Cardiac muscle cell (in vitro differentiated cells and primary cell): ENCODE measurements at regions not wholly inside any gene's neighbourhood (a gene's known extent, or its start where the extent isn't known, plus 50 kb on each side); places are given as distances from the start of the nearest gene placed in this dataset.

Source experiments
- DNase-seq, 2 donors: peaks; one replicate each; pipeline versions ENCODE4 v3.0.0 to v3.0.0-alpha.2; 2010 to 2017; ENCODE audit warnings: low read depth in 1 of 2, low spot score in 1 of 2
- H3K27ac ChIP-seq: fragments of 200-600 bp; sonication (generic); 2 replicates; pipeline ENCODE4 v1.5.1; 2016
- H3K27me3 ChIP-seq: fragments of 200-600 bp; sonication (generic); 2 replicates; pipeline ENCODE4 v1.6.0; 2016; ENCODE audit warnings: control low read depth
- H3K36me3 ChIP-seq: fragments of 200-600 bp; sonication (generic); 2 replicates; pipeline ENCODE4 v1.5.1; 2016; ENCODE audit warnings: control low read depth
- H3K4me1 ChIP-seq: fragments of 200-600 bp; sonication (generic); 2 replicates; pipeline ENCODE4 v1.8.1; 2017; ENCODE audit warnings: low read depth, mild to moderate bottlenecking, mixed run types
- H3K4me3 ChIP-seq: fragments of 200-600 bp; sonication (generic); 2 replicates; pipeline ENCODE4 v1.5.1; 2016; ENCODE audit warnings: mild to moderate bottlenecking
- H3K9me3 ChIP-seq: fragments of 200-600 bp; sonication (generic); 2 replicates; pipeline ENCODE4 v1.5.1; 2017; ENCODE audit warnings: low read depth, mild to moderate bottlenecking, control low read depth
- TF ChIP-seq, protein P1 (sequence below): IDR thresholded peaks from 2 replicates; pipeline ENCODE4 v1.5.1; 2012; ENCODE audit warnings: low read depth, mild to moderate bottlenecking, low read length

DNA sequence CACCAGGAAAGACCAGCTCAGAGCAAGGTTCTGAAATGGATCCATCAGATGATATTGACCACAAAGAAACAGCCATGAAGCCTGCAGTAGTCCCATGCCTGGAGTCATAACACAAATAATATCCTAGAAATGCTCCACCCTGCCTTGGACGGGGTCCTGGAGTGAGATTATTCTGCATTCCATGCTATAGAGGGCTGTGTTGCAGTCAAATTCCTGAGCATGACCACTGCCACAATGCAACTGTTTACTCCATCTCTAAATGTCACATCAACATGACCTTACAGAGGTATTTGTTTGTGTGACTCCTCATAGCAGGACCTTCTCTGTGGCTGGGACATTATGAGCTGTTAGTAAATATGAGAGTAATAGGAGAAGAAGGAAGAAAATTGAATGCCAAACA is 257.5 kb upstream of the TCF21 start:
- DNase-seq = peak in 1 of 2 donors; percentile 65
- Histone ChIP-seq H3K27ac (no peak overlapping the region), H3K9me3 (no peaks in the 10 kb centered on the region), H3K27me3 (no peaks in the 10 kb centered on the region), H3K4me1 (peaks cover 4% of the 10 kb centered on the region), H3K4me3 (no peak overlapping the region), H3K36me3 (no peaks in the 10 kb centered on the region)
- TF ChIP-seq, protein P1, sequence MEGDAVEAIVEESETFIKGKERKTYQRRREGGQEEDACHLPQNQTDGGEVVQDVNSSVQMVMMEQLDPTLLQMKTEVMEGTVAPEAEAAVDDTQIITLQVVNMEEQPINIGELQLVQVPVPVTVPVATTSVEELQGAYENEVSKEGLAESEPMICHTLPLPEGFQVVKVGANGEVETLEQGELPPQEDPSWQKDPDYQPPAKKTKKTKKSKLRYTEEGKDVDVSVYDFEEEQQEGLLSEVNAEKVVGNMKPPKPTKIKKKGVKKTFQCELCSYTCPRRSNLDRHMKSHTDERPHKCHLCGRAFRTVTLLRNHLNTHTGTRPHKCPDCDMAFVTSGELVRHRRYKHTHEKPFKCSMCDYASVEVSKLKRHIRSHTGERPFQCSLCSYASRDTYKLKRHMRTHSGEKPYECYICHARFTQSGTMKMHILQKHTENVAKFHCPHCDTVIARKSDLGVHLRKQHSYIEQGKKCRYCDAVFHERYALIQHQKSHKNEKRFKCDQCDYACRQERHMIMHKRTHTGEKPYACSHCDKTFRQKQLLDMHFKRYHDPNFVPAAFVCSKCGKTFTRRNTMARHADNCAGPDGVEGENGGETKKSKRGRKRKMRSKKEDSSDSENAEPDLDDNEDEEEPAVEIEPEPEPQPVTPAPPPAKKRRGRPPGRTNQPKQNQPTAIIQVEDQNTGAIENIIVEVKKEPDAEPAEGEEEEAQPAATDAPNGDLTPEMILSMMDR = peak; percentile 39

DNA sequence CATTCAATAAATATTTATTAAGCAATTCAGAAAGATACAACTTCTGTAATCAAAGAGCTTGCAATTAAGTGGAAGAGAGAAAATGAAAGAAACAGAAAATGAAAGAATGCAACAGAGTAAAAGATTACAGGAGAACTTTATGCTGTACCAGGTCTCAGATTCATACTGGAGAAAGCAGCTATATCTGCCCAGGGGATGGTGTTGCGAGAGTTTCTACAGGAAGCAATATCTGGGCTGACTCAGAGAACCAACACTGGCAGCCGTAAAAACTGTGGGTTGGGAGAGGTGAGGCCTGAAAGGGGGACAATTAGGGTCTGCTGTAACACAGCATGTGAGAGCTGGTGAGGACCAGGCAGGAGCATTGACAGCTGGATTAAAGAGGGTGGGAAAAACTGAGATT is 256.7 kb upstream of the TCF21 start:
- H3K9me3 ChIP-seq = no peaks in the 10 kb centered on the region
- no peaks in the 10 kb centered on the region for H3K27me3 ChIP-seq
- peak; percentile 29 to 74 for DNase-seq

DNA sequence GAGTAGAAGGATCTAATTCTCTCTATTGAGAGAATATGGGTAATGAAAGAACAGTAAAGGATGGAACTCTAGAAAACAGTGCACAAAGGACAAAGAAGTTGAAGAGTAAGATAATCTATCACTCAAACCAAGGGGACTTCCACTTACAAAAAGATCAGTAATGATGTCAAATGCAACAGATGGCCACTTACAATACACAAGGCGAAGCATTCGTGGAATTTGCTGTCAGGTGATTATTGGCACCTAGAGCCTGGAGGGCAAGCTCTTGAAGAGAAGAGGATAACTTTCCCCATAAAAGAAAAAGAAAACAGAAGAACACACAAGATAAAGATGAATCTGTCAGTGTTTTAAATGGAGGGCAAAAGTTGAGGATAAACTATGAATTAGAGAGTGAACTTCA is 256.0 kb upstream of the TCF21 start:
- Histone ChIP-seq H3K36me3 (no peaks in the 10 kb centered on the region), H3K9me3 (no peaks in the 10 kb centered on the region), H3K27me3 (no peaks in the 10 kb centered on the region), H3K4me3 (no peak overlapping the region), H3K4me1 (peaks cover 4% of the 10 kb centered on the region), H3K27ac (no peak overlapping the region)
- peak in 1 of 2 donors; percentile 36 for DNase-seq
- TF ChIP-seq, protein P1 = no peak

More for the DNA sequence above, 256.7 kb upstream of the TCF21 start:
- H3K27ac ChIP-seq = no peak overlapping the region
- TF ChIP-seq, protein P1 = no peak
- no peak overlapping the region for H3K4me3 ChIP-seq
- peaks cover 4% of the 10 kb centered on the region for H3K4me1 ChIP-seq
- no peaks in the 10 kb centered on the region for H3K36me3 ChIP-seq

DNA sequence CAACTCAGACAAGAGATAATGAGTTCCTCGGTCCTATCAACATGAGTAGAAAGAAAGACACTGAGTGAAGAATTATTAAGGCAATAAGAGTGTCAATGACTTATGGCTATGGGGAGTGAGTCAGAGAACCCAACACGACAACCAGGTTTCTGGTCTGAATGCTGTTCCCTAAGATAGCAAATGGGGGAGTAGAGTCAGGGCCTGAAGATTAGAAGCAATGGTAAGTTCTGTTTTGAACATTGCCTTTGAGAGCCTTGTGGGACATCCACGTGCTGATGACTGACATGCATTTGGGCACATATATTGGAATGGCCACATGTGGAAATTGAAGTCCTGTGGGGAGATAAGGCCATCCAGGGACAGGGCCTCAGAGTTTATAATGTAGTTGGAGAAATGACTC is 254.4 kb upstream of the TCF21 start:
- H3K9me3 ChIP-seq = no peaks in the 10 kb centered on the region
- H3K36me3 ChIP-seq = no peaks in the 10 kb centered on the region
- H3K4me3 ChIP-seq = no peak overlapping the region
- no peak for DNase-seq
- H3K27me3 ChIP-seq = no peaks in the 10 kb centered on the region
- peaks cover 4% of the 10 kb centered on the region for H3K4me1 ChIP-seq
- no peak overlapping the region for H3K27ac ChIP-seq
- TF ChIP-seq, protein P1 = no peak

DNA sequence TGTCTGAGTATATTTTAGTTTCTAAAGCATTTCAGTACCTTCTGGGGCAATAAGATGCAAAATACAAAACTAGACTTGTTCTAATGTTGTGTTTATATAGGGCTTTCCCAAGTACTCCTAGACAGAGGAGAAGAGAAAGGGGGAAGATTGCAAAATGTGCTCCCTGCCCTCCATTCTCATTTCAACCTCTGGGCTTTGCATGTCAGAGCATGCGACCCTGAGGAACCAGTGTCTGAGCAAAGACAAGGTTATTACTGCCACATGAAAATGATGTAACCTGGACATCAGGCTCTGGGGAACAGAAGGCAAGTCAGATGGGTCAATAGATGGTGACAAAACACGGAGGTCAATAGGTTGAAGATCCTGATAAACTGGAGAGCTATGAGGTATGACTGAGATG is 253.5 kb upstream of the TCF21 start:
- Histone ChIP-seq H3K27me3 (no peaks in the 10 kb centered on the region), H3K4me1 (peaks cover 4% of the 10 kb centered on the region), H3K9me3 (no peaks in the 10 kb centered on the region), H3K4me3 (no peak overlapping the region), H3K27ac (no peak overlapping the region), H3K36me3 (no peaks in the 10 kb centered on the region)
- no peak for DNase-seq
- TF ChIP-seq, protein P1 = no peak

DNA sequence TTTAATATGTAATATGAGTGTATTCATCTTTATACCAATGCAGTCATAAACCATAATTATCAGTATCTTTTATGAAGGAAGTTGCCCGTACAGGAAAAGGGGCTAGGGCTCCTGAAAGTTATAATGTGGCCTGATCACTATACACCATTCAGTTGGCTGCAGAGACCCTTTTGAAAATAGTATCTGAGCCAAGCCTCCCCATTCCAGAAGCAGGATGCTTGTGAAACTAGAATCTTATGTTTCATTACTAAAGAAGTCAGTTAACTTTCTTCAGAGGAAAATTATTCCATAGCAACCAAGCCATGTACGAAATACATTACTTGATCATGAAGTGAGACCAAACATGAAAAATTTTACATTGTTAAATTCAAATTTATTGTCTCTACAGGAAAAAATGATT is 251.5 kb upstream of the TCF21 start:
- Histone ChIP-seq H3K4me1 (no peaks in the 10 kb centered on the region), H3K27me3 (no peaks in the 10 kb centered on the region), H3K4me3 (no peak overlapping the region), H3K36me3 (no peaks in the 10 kb centered on the region), H3K9me3 (no peaks in the 10 kb centered on the region), H3K27ac (no peak overlapping the region)
- no peak for DNase-seq
- TF ChIP-seq, protein P1 = no peak
